GM19397 (cell line): ENCODE measurements at regions not wholly inside any gene's neighbourhood (a gene's known extent, or its start where the extent isn't known, plus 50 kb on each side); places are given as distances from the start of the nearest gene placed in this dataset.

Experiments
- ATAC-seq: cut with Tn5 transposase; IDR thresholded peaks from one replicate; pipeline ENCODE4 v1.9.1; 2021; ENCODE audit warnings: mild to moderate bottlenecking, moderate library complexity; ENCODE audit not compliant: unreplicated experiment

GRCh38 chr7:25789701-25790640 lies 362.0 kb upstream of the NFE2L3 start:
- no peak for ATAC-seq

GRCh38 chr7:25790963-25791362 lies 361.0 kb upstream of the NFE2L3 start:
- ATAC-seq, result no peak

GRCh38 chr7:25792586-25792985 lies 359.4 kb upstream of the NFE2L3 start:
- no peak for ATAC-seq

GRCh38 chr7:25795824-25796235 lies 356.2 kb upstream of the NFE2L3 start:
- no peak for ATAC-seq

- no peak for ATAC-seq
These were observed 353.7 kb upstream of the NFE2L3 start for GRCh38 chr7:25798344-25798743.

- no peak for ATAC-seq
These were observed 350.8 kb upstream of the NFE2L3 start for GRCh38 chr7:25801214-25801613.

- no peak for ATAC-seq
These were observed 349.9 kb upstream of the NFE2L3 start for GRCh38 chr7:25802057-25802456.

GRCh38 chr7:25802473-25802872 lies 349.5 kb upstream of the NFE2L3 start:
- ATAC-seq, result no peak

- ATAC-seq, result no peak
These were observed 348.7 kb upstream of the NFE2L3 start for GRCh38 chr7:25803117-25803887.

GRCh38 chr7:25804154-25804553 lies 347.8 kb upstream of the NFE2L3 start:
- ATAC-seq, result no peak

GRCh38 chr7:25805027-25805687 lies 346.8 kb upstream of the NFE2L3 start:
- ATAC-seq, result no peak

GRCh38 chr7:25807086-25807611 lies 344.8 kb upstream of the NFE2L3 start:
- no peak for ATAC-seq

- no peak for ATAC-seq
These were observed 342.6 kb upstream of the NFE2L3 start for GRCh38 chr7:25809441-25809840.

- no peak for ATAC-seq
These were observed 339.7 kb upstream of the NFE2L3 start for GRCh38 chr7:25812086-25812850.

GRCh38 chr7:25813381-25813780 lies 338.6 kb upstream of the NFE2L3 start:
- no peak for ATAC-seq

GRCh38 chr7:25815711-25816110 lies 336.3 kb upstream of the NFE2L3 start:
- ATAC-seq, result no peak

GRCh38 chr7:25820432-25821040 lies 331.5 kb upstream of the NFE2L3 start:
- ATAC-seq, result no peak

GRCh38 chr7:25821225-25821624 lies 330.8 kb upstream of the NFE2L3 start:
- no peak for ATAC-seq

GRCh38 chr7:25822823-25823222 lies 329.2 kb upstream of the NFE2L3 start:
- no peak for ATAC-seq

GRCh38 chr7:25823571-25823970 lies 328.4 kb upstream of the NFE2L3 start:
- ATAC-seq, result no peak
